GM12874 (cell line): ENCODE measurements at regions not wholly inside any gene's neighbourhood (a gene's known extent, or its start where the extent isn't known, plus 50 kb on each side); places are given as distances from the start of the nearest gene placed in this dataset.

ENCODE experiments used
- CTCF ChIP-seq: IDR thresholded peaks from 2 replicates; pipeline ENCODE4 v1.5.1; 2011; ENCODE audit warnings: low read depth, mild to moderate bottlenecking, control low read depth, low read length, moderate library complexity; ENCODE audit not compliant: insufficient read depth

- TF ChIP-seq CTCF = no peak
Measured at GRCh38 chr2:139963863-139964355, 1183.7 kb upstream of the NXPH2 start.

GRCh38 chr2:139949242-139949972 lies 1169.2 kb upstream of the NXPH2 start:
- no peak for TF ChIP-seq CTCF

- TF ChIP-seq CTCF = no peak
Measured at GRCh38 chr2:139946690-139947089, 1166.5 kb upstream of the NXPH2 start.

- TF ChIP-seq CTCF = no peak
Measured at GRCh38 chr2:139940686-139941085, 1160.5 kb upstream of the NXPH2 start.

GRCh38 chr2:139925903-139926302 lies 1145.7 kb upstream of the NXPH2 start:
- no peak for TF ChIP-seq CTCF

GRCh38 chr2:139924070-139924469 lies 1143.9 kb upstream of the NXPH2 start:
- TF ChIP-seq CTCF = no peak

- TF ChIP-seq CTCF = no peak
Measured at GRCh38 chr2:139918982-139919381, 1138.8 kb upstream of the NXPH2 start.
